Peyer's patch (tissue), 4 donors: ENCODE measurements at regions not wholly inside any gene's neighbourhood (a gene's known extent, or its start where the extent isn't known, plus 50 kb on each side); places are given as distances from the start of the nearest gene placed in this dataset.

Experiments used
- DNase-seq, 3 donors: peaks; one replicate each; pipeline ENCODE4 v3.0.0-alpha.2; 2017 to 2019
- H3K27ac ChIP-seq, 4 donors: fragments of 200-600 bp; sonication (generic); one replicate each; pipeline ENCODE4 v1.5.1; 2016 to 2019
- H3K27me3 ChIP-seq, 2 donors: fragments of 200-600 bp; sonication (generic); one replicate each; pipeline ENCODE4 v1.5.1; 2019
- H3K36me3 ChIP-seq, 3 donors: fragments of 200-600 bp; sonication (generic); one replicate each; pipeline ENCODE4 v1.5.1; 2016 to 2019
- H3K4me1 ChIP-seq, 4 donors: fragments of 200-600 bp; sonication (generic); one replicate each; pipeline ENCODE4 v1.5.1; 2016 to 2019
- H3K4me3 ChIP-seq, 4 donors: fragments of 200-600 bp; sonication (generic); 1 replicate in 3 of 4; 2 replicates in 1 of 4; pipeline ENCODE4 v1.5.1; 2016 to 2019; ENCODE audit warnings: mild to moderate bottlenecking in 1 of 4
- H3K9me3 ChIP-seq, 4 donors: fragments of 200-600 bp; sonication (generic); one replicate each; pipeline ENCODE4 v1.5.1; 2016 to 2019; ENCODE audit warnings: mild to moderate bottlenecking in 1 of 4
- CTCF ChIP-seq, 6 experiments: fragments of 450-650 bp in 4 of 6; fragments of 200-600 bp in 2 of 6; sonication (generic) in 1 of 6; IDR thresholded peaks; one replicate each; pipeline ENCODE4 v1.5.1; 2017 to 2019; ENCODE audit warnings: antibody characterized with exemption in 6 of 6, mild to moderate bottlenecking in 3 of 6, moderate library complexity in 1 of 6
- POLR2A ChIP-seq, 2 donors: fragments of 450-650 bp; IDR thresholded peaks; one replicate each; pipeline ENCODE4 v1.5.1; 2017; ENCODE audit warnings: antibody characterized with exemption in 2 of 2, mild to moderate bottlenecking in 2 of 2, moderate library complexity in 2 of 2

GRCh38 chr6:21972516-21972915 is 324.3 kb downstream of the PRL start:
- Histone ChIP-seq H3K4me1 (no peaks in the 10 kb centered on the region), H3K4me3 (no peak overlapping the region), H3K9me3 (no peaks in the 10 kb centered on the region), H3K36me3 (no peaks in the 10 kb centered on the region), H3K27ac (no peak overlapping the region), H3K27me3 (no peaks in the 10 kb centered on the region)
- TF ChIP-seq CTCF (IDR thresholded peaks at IDR 0.05) (no peak), POLR2A (IDR thresholded peaks at IDR 0.05) (no peak)
- no peak for DNase-seq

- Histone ChIP-seq H3K27ac (no peak overlapping the region), H3K4me3 (no peak overlapping the region), H3K36me3 (no peaks in the 10 kb centered on the region), H3K4me1 (no peaks in the 10 kb centered on the region), H3K9me3 (no peaks in the 10 kb centered on the region), H3K27me3 (no peaks in the 10 kb centered on the region)
- no peak for DNase-seq
- no peak for TF ChIP-seq CTCF (IDR thresholded peaks at IDR 0.05)
- no peak for TF ChIP-seq POLR2A (IDR thresholded peaks at IDR 0.05)
Observed at GRCh38 chr6:21977346-21977745, 319.5 kb downstream of the PRL start.

GRCh38 chr6:21981235-21981833 is 315.5 kb downstream of the PRL start:
- Histone ChIP-seq H3K27ac (no peak overlapping the region), H3K4me3 (no peak overlapping the region)

GRCh38 chr6:21984135-21984534 is 312.7 kb downstream of the PRL start:
- H3K4me1 ChIP-seq = peaks cover 0 to 5% (median 0%) of the 10 kb centered on the region in 4 donors
- no peak overlapping the region for H3K27ac ChIP-seq
- no peak overlapping the region for H3K4me3 ChIP-seq
- no peak for DNase-seq
- no peaks in the 10 kb centered on the region for H3K36me3 ChIP-seq
- no peak for TF ChIP-seq CTCF (IDR thresholded peaks at IDR 0.05)
- TF ChIP-seq POLR2A (IDR thresholded peaks at IDR 0.05) = no peak
- no peaks in the 10 kb centered on the region for H3K9me3 ChIP-seq
- no peaks in the 10 kb centered on the region for H3K27me3 ChIP-seq

More at GRCh38 chr6:21981235-21981833, 315.5 kb downstream of the PRL start:
- no peak for DNase-seq
- Histone ChIP-seq H3K36me3 (no peaks in the 10 kb centered on the region), H3K27me3 (no peaks in the 10 kb centered on the region), H3K9me3 (no peaks in the 10 kb centered on the region), H3K4me1 (no peaks in the 10 kb centered on the region)
- TF ChIP-seq POLR2A (IDR thresholded peaks at IDR 0.05) = no peak
- TF ChIP-seq CTCF (IDR thresholded peaks at IDR 0.05) = no peak

GRCh38 chr6:21984561-21984960 is 312.3 kb downstream of the PRL start:
- Histone ChIP-seq H3K27me3 (no peaks in the 10 kb centered on the region), H3K4me1 (peaks cover 0 to 5% (median 0%) of the 10 kb centered on the region in 4 donors), H3K4me3 (no peak overlapping the region), H3K9me3 (no peaks in the 10 kb centered on the region), H3K36me3 (no peaks in the 10 kb centered on the region), H3K27ac (no peak overlapping the region)
- no peak for DNase-seq
- no peak for TF ChIP-seq POLR2A (IDR thresholded peaks at IDR 0.05)
- TF ChIP-seq CTCF (IDR thresholded peaks at IDR 0.05) = no peak

GRCh38 chr6:21985904-21986303 is 310.9 kb downstream of the PRL start:
- Histone ChIP-seq H3K36me3 (no peaks in the 10 kb centered on the region), H3K9me3 (no peaks in the 10 kb centered on the region), H3K27ac (no peak overlapping the region), H3K4me3 (no peak overlapping the region), H3K4me1 (peaks cover 0 to 5% (median 0%) of the 10 kb centered on the region in 4 donors), H3K27me3 (no peaks in the 10 kb centered on the region)
- TF ChIP-seq CTCF (IDR thresholded peaks at IDR 0.05) = no peak
- TF ChIP-seq POLR2A (IDR thresholded peaks at IDR 0.05) = no peak
- DNase-seq = no peak
